GM18498 (cell line): ENCODE measurements at regions not wholly inside any gene's neighbourhood (a gene's known extent, or its start where the extent isn't known, plus 50 kb on each side); places are given as distances from the start of the nearest gene placed in this dataset.
A peak's percentile ranks its signal among the peaks of the same experiment; 100 is the strongest.
"Not testable (repeated sequence)": the region's sequence is repeated elsewhere in the genome, so short reads cannot be mapped to it uniquely, and the experiment has no call there.

Experiments
- ATAC-seq: cut with Tn5 transposase; IDR thresholded peaks from one replicate; pipeline ENCODE4 v1.9.1; 2021; ENCODE audit warnings: mild to moderate bottlenecking, moderate library complexity; ENCODE audit not compliant: unreplicated experiment

- no peak for ATAC-seq
Measured at GRCh38 chr14:105979446-105979845, 453.1 kb downstream of the TMEM121 start.

- no peak for ATAC-seq
Measured at GRCh38 chr14:105980224-105980623, 453.8 kb downstream of the TMEM121 start.

- not testable (repeated sequence) for ATAC-seq
Measured at GRCh38 chr14:105981517-105982302, 455.3 kb downstream of the TMEM121 start.

- no peak for ATAC-seq
Measured at GRCh38 chr14:105982664-105983063, 456.3 kb downstream of the TMEM121 start.

- no peak for ATAC-seq
Measured at GRCh38 chr14:105986894-105987284, 460.5 kb downstream of the TMEM121 start.

- no peak for ATAC-seq
Measured at GRCh38 chr14:105987563-105987962, 461.2 kb downstream of the TMEM121 start.

- no peak for ATAC-seq
Measured at GRCh38 chr14:105989566-105990302, 463.4 kb downstream of the TMEM121 start.

- not testable (repeated sequence) for ATAC-seq
Measured at GRCh38 chr14:105991677-105992076, 465.3 kb downstream of the TMEM121 start.

GRCh38 chr14:105993814-105994213, 467.4 kb downstream of the TMEM121 start:
- no peak for ATAC-seq

GRCh38 chr14:105995011-105995710, 468.8 kb downstream of the TMEM121 start:
- not testable (repeated sequence) for ATAC-seq

GRCh38 chr14:105998597-105998996, 472.2 kb downstream of the TMEM121 start:
- not testable (repeated sequence) for ATAC-seq

- ATAC-seq: peak; percentile 77
Measured at GRCh38 chr14:105999361-106000028, 473.1 kb downstream of the TMEM121 start.

GRCh38 chr14:106000029-106000511, 473.7 kb downstream of the TMEM121 start:
- ATAC-seq: peak; percentile 34

GRCh38 chr14:106001277-106001676, 474.9 kb downstream of the TMEM121 start:
- peak; percentile 47 for ATAC-seq

- ATAC-seq: no peak
Measured at GRCh38 chr14:106003351-106003750, 477.0 kb downstream of the TMEM121 start.

GRCh38 chr14:106004937-106005795, 478.8 kb downstream of the TMEM121 start:
- not testable (repeated sequence) for ATAC-seq

- not testable (repeated sequence) for ATAC-seq
Measured at GRCh38 chr14:106006043-106006442, 479.7 kb downstream of the TMEM121 start.

GRCh38 chr14:106006716-106007115, 480.3 kb downstream of the TMEM121 start:
- ATAC-seq: not testable (repeated sequence)

- no peak for ATAC-seq
Measured at GRCh38 chr14:106010783-106011182, 484.4 kb downstream of the TMEM121 start.
